GM18861 (cell line): ENCODE measurements at regions not wholly inside any gene's neighbourhood (a gene's known extent, or its start where the extent isn't known, plus 50 kb on each side); places are given as distances from the start of the nearest gene placed in this dataset.
"Not testable (repeated sequence)": the region's sequence is repeated elsewhere in the genome, so short reads cannot be mapped to it uniquely, and the experiment has no call there.

Experiments
- ATAC-seq: cut with Tn5 transposase; IDR thresholded peaks from one replicate; pipeline ENCODE4 v1.9.1; 2021; ENCODE audit not compliant: unreplicated experiment

DNA sequence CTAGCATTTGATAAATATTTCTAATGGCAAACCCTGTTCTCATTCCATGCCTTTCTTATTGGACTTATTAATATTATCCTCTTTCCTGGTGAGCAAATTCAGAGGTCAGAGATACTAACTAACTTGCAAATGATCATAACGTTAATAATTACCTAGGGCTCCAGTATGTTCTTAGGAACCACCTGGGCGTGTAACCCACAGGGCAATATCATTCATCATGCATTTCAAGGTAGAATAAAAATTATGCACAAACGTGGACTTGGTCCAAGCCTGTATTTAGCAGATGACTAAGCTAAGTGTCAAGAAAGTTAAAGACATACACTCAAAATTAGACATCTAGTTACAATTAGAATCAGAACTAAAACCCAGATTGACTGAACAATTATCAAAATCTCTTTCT is 850.1 kb downstream of the TRIML1 start:
- no peak for ATAC-seq

DNA sequence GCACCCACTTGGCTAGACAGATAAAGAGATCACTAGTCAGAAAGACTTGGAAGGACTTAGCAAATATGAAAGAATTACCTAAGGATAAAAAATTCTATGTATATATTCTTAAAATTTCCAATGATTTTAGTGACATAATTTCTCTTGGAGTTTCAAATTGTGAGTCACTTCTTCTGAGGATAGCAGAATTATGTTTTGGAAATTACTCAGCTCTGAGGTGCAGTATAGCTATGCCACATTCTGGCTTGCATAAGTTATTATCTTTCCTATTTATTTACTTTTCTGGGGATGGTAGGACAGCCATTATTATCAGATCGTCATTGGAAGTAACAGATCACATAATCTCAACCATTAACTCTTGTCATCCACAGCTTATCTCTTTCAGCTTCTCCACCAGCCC is 853.5 kb downstream of the TRIML1 start:
- no peak for ATAC-seq

GRCh38 chr4:188993871-188994270 is 854.6 kb downstream of the TRIML1 start:
- no peak for ATAC-seq

- no peak for ATAC-seq
Measured at GRCh38 chr4:189001283-189001970, 862.2 kb downstream of the TRIML1 start.

- no peak for ATAC-seq
Measured at GRCh38 chr4:189001971-189002450, 862.8 kb downstream of the TRIML1 start.

GRCh38 chr4:189002475-189002874 is 863.2 kb downstream of the TRIML1 start:
- ATAC-seq: no peak

DNA sequence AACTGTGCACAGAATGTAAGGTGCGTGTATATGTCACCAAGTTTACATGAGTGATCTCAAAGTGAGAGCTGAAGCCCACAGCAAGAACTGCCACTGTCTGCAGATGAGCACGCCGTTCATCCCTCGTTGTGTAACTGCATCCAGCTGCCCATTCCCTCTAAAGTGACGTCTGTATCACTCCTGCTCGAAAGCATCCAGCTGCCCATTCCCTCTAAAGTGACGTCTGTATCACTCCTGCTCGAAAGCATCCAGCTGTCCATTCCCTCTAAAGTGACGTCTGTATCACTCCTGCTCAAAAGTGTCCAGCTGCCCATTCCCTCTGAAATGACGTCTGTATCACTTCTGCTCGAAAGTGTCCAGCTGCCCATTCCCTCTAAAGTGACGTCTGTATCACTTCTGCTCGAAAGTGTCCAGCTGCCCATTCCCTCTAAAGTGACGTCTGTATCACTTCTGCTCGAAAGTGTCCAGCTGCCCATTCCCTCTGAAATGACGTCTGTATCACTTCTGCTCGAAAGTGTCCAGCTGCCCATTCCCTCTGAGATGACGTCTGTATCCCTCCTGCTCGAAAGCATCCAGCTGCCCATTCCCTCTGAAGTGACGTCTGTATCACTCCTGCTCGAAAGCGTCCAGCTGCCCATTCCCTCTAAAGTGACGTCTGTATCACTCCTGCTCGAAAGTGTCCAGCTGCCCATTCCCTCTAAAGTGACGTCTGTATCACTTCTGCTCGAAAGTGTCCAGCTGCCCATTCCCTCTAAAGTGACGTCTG is 871.4 kb downstream of the TRIML1 start:
- ATAC-seq: not testable (repeated sequence)

DNA sequence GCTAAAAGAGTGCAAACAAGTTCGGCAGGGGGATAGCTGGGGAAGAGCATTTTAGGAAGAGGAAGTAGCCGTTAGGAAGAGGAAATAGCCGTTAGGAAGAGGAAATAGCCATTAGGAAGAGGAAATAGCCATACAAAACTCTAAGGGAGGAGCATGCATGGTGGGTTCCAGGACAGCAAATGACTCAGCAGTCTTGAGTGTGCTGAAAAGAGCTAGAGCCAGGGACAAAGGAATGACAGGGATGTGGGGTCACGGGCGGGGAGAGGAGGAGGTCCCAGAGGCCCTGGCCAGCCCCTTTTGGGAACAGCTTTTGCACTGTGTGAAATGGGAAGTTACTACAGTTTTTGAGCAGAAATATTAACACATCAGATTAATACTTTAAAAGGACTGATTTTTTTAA is 882.6 kb downstream of the TRIML1 start:
- no peak for ATAC-seq

- no peak for ATAC-seq
Measured at GRCh38 chr4:189022440-189023035, 883.3 kb downstream of the TRIML1 start.

DNA sequence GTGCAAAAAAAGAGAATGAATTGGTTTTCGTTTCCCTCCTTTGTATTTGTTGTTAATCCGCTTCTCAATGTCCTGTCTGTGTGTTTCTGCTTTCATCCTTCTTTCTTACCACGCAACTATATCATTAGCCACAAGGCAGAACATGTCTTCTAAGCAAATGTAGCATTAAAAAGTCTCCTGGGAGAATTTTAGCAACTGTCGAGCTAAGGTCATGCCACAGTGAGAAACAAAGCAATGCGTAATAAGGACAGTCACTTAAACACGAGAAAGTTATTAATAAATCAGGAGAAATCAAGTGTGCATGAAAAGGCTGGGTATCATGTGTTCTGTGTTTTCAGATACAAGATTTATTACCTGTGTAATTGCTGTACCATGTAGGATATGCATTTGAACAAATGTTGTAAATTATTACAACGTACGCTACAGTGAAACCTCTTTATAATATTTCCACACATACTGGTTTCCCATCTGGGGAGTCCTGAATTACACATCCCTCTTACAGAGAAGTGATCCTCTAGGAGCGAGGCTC is 890.8 kb downstream of the TRIML1 start:
- no peak for ATAC-seq

GRCh38 chr4:189032606-189033338 is 893.5 kb downstream of the TRIML1 start:
- no peak for ATAC-seq

- no peak for ATAC-seq
Measured at GRCh38 chr4:189033801-189034347, 894.6 kb downstream of the TRIML1 start.

- ATAC-seq: no peak
Measured at GRCh38 chr4:189035091-189035490, 895.9 kb downstream of the TRIML1 start.

GRCh38 chr4:189035654-189036053 is 896.4 kb downstream of the TRIML1 start:
- no peak for ATAC-seq

GRCh38 chr4:189036906-189037305 is 897.7 kb downstream of the TRIML1 start:
- no peak for ATAC-seq

DNA sequence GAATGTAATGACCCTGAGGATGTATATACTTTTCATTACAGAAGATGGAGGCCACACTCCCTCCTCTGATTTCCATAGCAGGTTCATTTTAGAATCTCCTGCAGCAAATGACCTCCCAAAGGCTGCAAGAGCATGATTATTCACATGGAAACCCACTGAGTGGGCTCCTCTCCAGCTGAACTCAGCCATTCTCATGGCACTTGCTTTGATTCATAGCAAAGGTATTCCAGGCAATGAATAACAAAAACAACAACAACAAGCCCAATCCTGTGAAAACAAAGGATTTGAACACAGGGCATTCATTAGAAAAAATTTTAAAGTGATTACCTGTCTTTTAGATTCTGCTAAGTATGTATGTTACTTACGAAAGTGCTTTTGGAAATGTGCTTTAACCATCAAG is 894.0 kb upstream of the FRG1 start:
- no peak for ATAC-seq

DNA sequence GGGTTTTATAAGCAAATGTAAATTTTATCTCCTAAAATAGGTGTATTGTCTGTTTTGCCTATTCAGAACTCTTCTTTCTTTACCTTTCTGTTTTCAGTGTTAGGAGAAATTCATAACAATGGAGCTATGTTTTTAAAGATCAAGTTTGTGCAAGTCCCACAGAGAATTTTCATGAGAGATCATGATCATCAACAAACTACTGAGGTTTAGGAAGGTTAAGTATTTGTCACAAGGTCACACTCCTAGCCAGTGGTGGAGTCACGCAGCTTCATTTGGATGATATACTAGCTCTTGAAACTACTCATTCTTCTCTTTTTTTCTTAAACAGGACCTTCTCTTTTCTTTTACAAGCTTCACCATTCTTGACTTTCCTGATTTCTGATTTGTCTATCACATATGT is 892.6 kb upstream of the FRG1 start:
- no peak for ATAC-seq

DNA sequence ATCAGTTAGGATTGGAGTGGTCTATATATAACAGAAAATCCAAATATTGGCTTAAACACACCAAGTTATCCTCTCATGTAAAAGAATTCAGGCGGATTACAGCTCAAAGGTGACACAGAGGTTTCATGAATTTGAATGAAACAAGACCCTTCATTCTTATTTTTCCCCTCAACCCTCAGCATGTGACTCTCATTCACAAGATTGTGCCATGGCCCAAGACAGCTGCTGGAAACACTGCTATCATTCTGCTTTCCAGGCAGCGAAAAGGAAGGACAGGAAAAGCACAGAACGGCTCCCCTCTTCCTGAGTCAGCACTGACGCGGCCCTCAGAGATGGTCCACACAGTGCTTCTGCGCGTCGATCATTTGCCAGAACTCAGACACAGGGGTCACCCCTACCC is 891.0 kb upstream of the FRG1 start:
- ATAC-seq: no peak

DNA sequence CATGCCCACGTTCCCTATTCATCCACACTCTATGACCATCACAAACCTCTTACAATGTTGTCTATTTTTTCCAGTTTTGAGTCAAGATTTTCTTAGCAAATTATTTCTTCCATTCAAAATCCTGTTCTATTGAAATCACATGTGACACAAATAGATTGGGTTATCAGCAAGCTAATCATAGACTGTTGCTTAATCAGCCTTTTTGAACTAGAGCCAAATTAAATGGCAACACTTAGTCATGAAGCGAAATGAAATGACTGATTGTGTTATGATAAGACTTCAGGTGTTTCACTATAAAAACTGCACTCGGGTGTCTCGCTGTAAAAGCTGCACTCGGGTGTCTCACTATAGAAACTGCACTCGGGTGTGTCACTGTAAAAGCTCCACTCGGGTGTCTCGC is 890.0 kb upstream of the FRG1 start:
- ATAC-seq: no peak

- no peak for ATAC-seq
Measured at GRCh38 chr4:189053621-189054020, 887.1 kb upstream of the FRG1 start.

DNA sequence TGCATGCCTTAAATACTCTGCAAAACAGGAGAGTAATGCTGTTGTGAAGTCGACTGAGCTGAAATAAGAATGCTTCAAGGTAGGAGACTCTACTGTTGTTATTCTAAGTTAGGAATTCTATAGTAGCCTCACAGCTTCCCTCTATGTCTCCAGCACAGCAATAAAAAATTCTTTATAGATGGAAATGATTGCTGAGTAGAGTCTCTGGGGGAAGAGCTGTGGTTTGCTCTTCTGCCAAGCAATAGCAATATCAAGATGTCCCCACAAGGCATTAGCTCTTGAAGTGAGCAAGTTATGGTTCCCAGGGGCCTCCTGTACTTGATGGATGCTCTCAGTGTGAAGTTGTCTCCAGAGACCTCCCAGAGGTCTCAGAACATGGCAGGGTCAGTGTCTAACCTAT is 880.6 kb upstream of the FRG1 start:
- ATAC-seq: no peak
